SK-N-MC (cell line): ENCODE measurements at regions not wholly inside any gene's neighbourhood (a gene's known extent, or its start where the extent isn't known, plus 50 kb on each side); places are given as distances from the start of the nearest gene placed in this dataset.

Source experiments
- DNase-seq: peaks from one replicate; pipeline ENCODE4 v3.0.0-alpha.2; 2011; ENCODE audit warnings: low read depth, low spot score
- H3K27ac ChIP-seq: fragments of 200-600 bp; sonication (generic); 2 replicates; pipeline ENCODE4 v1.5.1; 2016; ENCODE audit warnings: mixed run types
- H3K36me3 ChIP-seq: fragments of 200-600 bp; sonication (generic); 2 replicates; pipeline ENCODE4 v1.6.1; 2017; ENCODE audit warnings: antibody characterized with exemption, low read length, mixed read lengths; ENCODE audit not compliant: insufficient read depth
- H3K4me3 ChIP-seq: fragments of 200-600 bp; sonication (generic); 2 replicates; pipeline ENCODE4 v1.5.1; 2016
- H3K9ac ChIP-seq: fragments of 200-600 bp; sonication (generic); 2 replicates; pipeline ENCODE4 v1.8.0; 2017; ENCODE audit warnings: mixed run types, mixed read lengths; ENCODE audit not compliant: insufficient read length
- H3K9me3 ChIP-seq: fragments of 200-600 bp; sonication (generic); 2 replicates; pipeline ENCODE4 v1.6.1; 2017; ENCODE audit warnings: low read depth, mild to moderate bottlenecking, antibody characterized with exemption, low read length, moderate library complexity, mixed read lengths
- EZH2 ChIP-seq: fragments of 200-600 bp; sonication (generic); IDR thresholded peaks from one replicate; pipeline ENCODE4 v1.6.1; 2017; ENCODE audit warnings: antibody characterized with exemption
- FOXP2 ChIP-seq: optimal IDR thresholded peaks from 2 replicates; pipeline ENCODE3; 2011; ENCODE audit warnings: mild to moderate bottlenecking, moderate library complexity; ENCODE audit not compliant: insufficient read depth; ENCODE audit errors: extremely low read length, control extremely low read depth
- POLR2AphosphoS5 ChIP-seq: IDR thresholded peaks from 2 replicates; pipeline ENCODE4 v1.6.1; 2012; ENCODE audit warnings: mild to moderate bottlenecking, low read depth, low read length, borderline replicate concordance

DNA sequence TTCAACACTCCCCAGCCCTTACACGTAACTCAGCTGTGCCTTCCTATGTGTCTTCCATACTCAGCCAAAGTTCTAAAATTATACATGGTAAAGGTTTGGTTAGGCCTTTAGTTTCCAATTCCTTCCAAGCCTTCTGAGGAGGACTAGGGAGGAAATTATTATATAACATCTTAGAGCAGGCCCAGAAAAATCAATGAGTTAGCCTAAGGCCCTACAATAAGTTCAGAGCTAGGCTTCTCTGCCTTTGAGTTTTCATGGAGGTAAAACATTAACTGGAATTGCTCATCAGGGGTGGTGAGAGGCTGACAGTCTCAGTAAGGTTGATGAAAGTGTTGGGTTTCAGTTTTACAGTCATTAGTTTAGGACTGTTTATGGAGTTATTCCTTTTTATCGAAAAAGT lies 286.0 kb downstream of the ADGB start:
- Histone ChIP-seq H3K27ac (no peak overlapping the region), H3K36me3 (no peaks in the 10 kb centered on the region), H3K4me3 (no peak overlapping the region), H3K9ac (no peak overlapping the region), H3K9me3 (no peaks in the 10 kb centered on the region)
- TF ChIP-seq FOXP2: no peak
- TF ChIP-seq POLR2AphosphoS5: no peak
- no peak for TF ChIP-seq EZH2
- DNase-seq: no peak

- Histone ChIP-seq H3K4me3 (no peak overlapping the region), H3K9me3 (no peaks in the 10 kb centered on the region), H3K27ac (no peak overlapping the region), H3K36me3 (no peaks in the 10 kb centered on the region), H3K9ac (no peak overlapping the region)
- TF ChIP-seq FOXP2 (no peak), EZH2 (no peak), POLR2AphosphoS5 (no peak)
- DNase-seq: no peak
These were observed 287.1 kb downstream of the ADGB start for GRCh38 chr6:146885708-146886457.

- Histone ChIP-seq H3K4me3 (no peak overlapping the region), H3K36me3 (no peaks in the 10 kb centered on the region), H3K9ac (no peak overlapping the region), H3K9me3 (no peaks in the 10 kb centered on the region), H3K27ac (no peak overlapping the region)
- TF ChIP-seq EZH2 (no peak), POLR2AphosphoS5 (no peak), FOXP2 (no peak)
- no peak for DNase-seq
These were observed 288.0 kb downstream of the ADGB start for GRCh38 chr6:146886587-146887446.

DNA sequence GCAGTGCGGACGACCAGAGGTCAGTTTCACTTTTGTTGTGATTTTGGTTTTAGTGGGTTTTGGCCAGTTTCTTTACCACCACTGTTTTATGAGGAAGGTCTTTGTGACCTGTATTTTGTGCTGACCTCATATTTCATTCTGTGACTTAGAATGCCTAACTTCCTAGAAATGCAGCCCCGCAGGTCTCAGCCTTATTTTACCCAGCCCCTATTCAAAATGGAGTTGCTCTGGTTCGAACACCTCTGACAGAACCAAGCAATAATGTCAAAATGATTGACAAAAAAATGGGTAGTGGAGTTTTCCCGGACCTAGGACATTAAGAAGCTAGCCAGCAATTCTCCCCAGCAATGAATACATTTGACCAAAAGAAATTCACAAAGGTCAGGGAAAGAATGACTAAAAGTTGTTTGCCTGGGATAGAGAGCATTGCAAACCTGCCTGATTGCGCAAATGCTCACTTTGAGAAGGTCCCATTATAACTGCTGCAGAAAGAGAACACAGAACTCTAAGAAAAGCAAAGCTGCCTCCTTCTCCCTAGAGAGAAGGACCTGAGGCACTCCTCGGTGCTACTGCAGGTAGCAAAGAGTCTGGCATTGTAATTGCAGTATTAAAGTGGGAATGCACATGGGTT lies 288.8 kb downstream of the ADGB start:
- H3K9ac ChIP-seq: no peak overlapping the region
- H3K4me3 ChIP-seq: no peak overlapping the region
- no peak for TF ChIP-seq POLR2AphosphoS5
- no peak for DNase-seq
- no peaks in the 10 kb centered on the region for H3K36me3 ChIP-seq
- H3K27ac ChIP-seq: no peak overlapping the region
- H3K9me3 ChIP-seq: no peaks in the 10 kb centered on the region

DNA sequence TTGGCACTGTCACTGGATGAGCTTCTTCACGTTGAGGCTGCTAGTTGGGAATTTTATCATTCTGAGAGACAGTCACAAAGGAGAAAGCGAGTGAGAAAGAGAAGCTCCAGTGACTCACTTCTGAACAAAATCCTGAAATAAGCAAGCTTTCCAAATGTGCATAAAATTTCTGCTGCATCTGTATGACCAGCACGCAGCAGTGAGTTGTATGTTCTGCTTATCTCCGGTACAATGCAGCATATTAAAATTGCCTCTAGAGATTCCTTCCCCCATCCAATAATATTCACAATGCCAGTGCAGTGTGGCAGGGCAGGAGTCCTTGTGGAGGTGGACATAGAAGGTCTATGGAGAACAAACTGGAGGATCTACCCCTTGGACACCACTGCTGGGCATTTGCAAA lies 290.5 kb downstream of the ADGB start:
- H3K27ac ChIP-seq: no peak overlapping the region
- H3K9ac ChIP-seq: no peak overlapping the region
- H3K9me3 ChIP-seq: no peaks in the 10 kb centered on the region
- no peak overlapping the region for H3K4me3 ChIP-seq
- DNase-seq: no peak
- H3K36me3 ChIP-seq: no peaks in the 10 kb centered on the region
- TF ChIP-seq FOXP2 (no peak), EZH2 (no peak), POLR2AphosphoS5 (no peak)

DNA sequence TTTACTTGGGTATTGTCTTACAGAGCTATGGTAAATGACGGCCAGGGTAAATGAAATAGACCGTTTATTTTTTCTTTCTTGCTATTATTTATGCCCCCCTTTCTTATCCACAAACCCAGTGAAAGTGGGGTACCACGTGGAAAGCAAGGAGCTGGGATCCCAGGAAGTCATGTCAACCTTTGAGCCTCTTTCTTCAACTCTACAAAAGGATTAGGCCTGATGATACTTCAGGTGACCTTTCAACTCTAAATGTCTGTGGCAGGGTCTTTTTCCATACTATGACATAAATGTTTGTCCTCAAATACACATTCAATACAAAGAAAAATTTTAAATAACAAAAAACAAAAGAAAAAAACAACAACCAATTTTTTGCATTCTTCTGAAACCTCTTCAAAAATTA lies 291.4 kb downstream of the ADGB start:
- Histone ChIP-seq H3K36me3 (no peaks in the 10 kb centered on the region), H3K27ac (no peak overlapping the region), H3K9ac (no peak overlapping the region), H3K9me3 (no peaks in the 10 kb centered on the region), H3K4me3 (no peak overlapping the region)
- TF ChIP-seq FOXP2 (no peak), EZH2 (no peak), POLR2AphosphoS5 (no peak)
- DNase-seq: no peak

GRCh38 chr6:146890644-146891434 lies 292.1 kb downstream of the ADGB start:
- TF ChIP-seq FOXP2 (no peak), POLR2AphosphoS5 (no peak), EZH2 (no peak)
- Histone ChIP-seq H3K9ac (no peak overlapping the region), H3K4me3 (no peak overlapping the region), H3K27ac (no peak overlapping the region), H3K9me3 (no peaks in the 10 kb centered on the region), H3K36me3 (no peaks in the 10 kb centered on the region)
- DNase-seq: no peak
